ENCODE measurements at regions not wholly inside any gene's neighbourhood (a gene's known extent, or its start where the extent isn't known, plus 50 kb on each side); places are given as distances from the start of the nearest gene placed in this dataset.

DNA sequence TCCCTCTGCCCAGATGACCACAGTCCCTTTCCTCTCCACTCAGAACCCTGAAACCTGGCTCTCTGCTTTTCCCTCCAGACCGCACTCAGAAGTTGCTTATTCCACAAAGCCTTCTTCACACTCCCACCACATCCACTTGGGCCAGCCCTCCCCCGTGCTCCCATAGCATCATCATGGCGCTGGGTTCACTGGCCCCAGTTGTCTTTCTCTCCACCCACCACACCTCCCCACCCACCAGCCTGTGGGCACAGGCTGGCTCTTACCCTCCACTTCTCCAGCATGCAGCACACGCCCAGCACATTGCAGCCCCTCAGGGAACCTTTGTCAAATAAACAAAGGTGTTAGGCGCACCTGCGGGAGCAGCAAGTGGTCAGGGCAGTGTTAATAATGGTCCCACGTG lies 130.0 kb downstream of the KATNIP start:
- FAIRE-seq (no peak), DNase-seq (ENCODE audit: insufficient read length, low spot score) (no peak)

DNA sequence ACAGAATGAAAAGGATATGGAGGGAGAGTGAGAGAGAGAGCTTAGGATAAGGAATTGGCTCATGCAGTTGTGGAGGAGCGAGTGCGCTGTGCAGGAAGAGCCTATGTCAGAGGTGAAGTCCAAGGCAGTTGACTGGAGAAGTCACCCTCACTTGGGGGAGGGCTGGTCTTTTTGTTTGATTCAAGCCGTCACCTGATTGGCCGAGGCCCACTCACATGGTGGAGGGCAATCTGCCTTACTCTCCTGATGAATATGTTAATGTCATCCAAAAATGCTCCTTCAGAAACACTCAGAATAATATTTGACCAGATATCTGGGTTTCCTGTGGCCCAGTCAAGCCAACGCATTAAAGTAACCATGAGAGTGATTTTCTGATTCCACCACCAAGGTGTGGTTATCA lies 131.7 kb downstream of the KATNIP start:
- FAIRE-seq = no peak

GRCh38 chr16:27684047-27684446 lies 134.1 kb downstream of the KATNIP start:
- FAIRE-seq = no peak

More for the DNA sequence above, 131.7 kb downstream of the KATNIP start:
- DNase-seq (ENCODE audit: insufficient read length, low spot score) = no peak

GRCh38 chr16:27685807-27686206 lies 135.9 kb downstream of the KATNIP start:
- DNase-seq (ENCODE audit: insufficient read length, low spot score) = no peak
- FAIRE-seq = no peak

More at GRCh38 chr16:27684047-27684446, 134.1 kb downstream of the KATNIP start:
- DNase-seq (ENCODE audit: insufficient read length, low spot score) = no peak

DNA sequence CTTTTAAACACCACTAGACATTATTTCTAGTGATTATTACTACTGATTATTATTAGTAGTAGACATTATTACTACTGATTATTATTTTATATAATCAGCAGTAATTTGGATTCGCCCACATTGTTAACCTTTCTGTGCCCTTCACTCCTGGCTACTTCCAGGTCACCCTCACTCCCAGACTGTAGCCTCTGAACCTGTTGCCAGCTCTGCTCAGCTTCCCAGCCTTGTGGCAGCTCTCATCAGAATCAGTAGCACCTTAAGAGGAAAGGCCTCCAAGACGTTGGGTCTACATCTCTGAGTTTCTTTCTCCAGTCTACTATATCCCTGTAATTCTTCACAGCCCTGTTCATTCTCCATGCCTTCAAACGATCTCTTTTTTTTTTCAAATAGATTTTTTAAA lies 137.0 kb downstream of the KATNIP start:
- DNase-seq (ENCODE audit: insufficient read length, low spot score) (no peak), FAIRE-seq (no peak)

- DNase-seq (ENCODE audit: insufficient read length, low spot score) (no peak), FAIRE-seq (no peak)
These were observed 137.7 kb downstream of the KATNIP start for GRCh38 chr16:27687605-27688004.

GRCh38 chr16:27689711-27690110 lies 139.8 kb downstream of the KATNIP start:
- FAIRE-seq (no peak), DNase-seq (ENCODE audit: insufficient read length, low spot score) (no peak)

- FAIRE-seq = no peak
- peak; percentile 44 for DNase-seq (ENCODE audit: insufficient read length, low spot score)
These were observed 140.7 kb downstream of the KATNIP start for GRCh38 chr16:27690608-27691007.

DNA sequence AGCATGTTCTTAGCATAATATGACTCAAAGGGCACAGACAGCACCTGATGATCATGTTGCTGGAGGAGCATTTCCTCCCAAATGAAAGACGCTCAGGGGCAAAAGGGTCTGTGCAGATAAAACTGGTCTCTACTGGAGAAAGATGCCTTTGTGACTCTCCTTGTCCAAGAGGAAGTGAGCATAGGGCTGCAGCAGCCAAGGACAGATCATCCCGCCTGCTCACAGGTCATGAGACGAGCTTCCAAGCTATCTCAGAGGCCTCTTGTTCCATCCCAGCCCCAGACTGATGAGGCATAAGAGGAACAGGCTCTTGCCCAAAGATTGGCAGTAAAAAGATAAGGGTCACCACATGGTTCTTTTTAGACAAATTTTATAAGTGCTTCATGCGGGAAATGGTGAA lies 141.8 kb downstream of the KATNIP start:
- FAIRE-seq (no peak), DNase-seq (ENCODE audit: insufficient read length, low spot score) (no peak)

GRCh38 chr16:27692576-27692975 lies 142.6 kb downstream of the KATNIP start:
- DNase-seq (ENCODE audit: insufficient read length, low spot score) (no peak), FAIRE-seq (no peak)

GRCh38 chr16:27695161-27695560 lies 145.2 kb downstream of the KATNIP start:
- no peak for FAIRE-seq
- no peak for DNase-seq (ENCODE audit: insufficient read length, low spot score)

DNA sequence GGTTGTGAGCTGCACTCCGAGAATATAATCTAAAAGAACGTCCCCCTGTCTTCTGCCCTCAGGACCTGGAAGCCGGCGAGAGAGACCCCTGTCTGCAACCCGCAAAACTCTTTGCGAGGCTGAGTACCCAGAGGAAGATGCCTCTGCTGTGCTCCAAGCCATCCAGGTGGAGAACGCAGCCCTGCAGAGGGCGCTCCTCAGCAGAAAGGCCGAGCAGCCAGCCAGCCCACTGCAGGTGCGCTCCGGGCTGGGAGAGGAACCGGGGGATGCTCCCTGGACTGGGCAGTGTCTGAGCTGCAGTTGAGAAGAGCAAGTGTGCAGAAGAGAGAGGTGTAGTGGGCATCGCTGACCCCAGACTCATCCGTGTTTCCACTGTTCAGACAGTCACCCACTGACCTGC lies 148.3 kb downstream of the KATNIP start:
- FAIRE-seq = no peak
- no peak for DNase-seq (ENCODE audit: insufficient read length, low spot score)

- FAIRE-seq = no peak
- DNase-seq (ENCODE audit: insufficient read length, low spot score) = no peak
These were observed 148.8 kb downstream of the KATNIP start for GRCh38 chr16:27698746-27699145.

DNA sequence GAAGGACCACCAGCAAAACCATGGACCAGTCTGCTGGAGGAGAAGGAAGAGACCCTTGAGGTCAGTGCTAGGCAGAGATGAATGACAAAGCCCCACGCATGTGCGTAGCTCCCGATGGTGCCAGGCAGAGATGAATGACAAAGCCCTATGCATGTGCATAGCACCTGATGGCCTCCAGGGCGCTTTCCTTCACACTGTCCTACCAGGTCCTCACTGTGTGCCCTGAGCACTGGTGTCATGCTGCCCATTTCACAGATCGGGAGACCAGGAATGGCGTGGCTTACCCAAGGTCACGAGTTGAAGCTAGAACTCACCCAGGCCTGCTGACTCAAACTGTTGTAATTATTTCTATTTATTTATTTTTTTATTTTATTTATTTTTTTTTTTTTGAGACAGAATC lies 149.6 kb downstream of the KATNIP start:
- DNase-seq (ENCODE audit: insufficient read length, low spot score) (no peak), FAIRE-seq (no peak)

GRCh38 chr16:27700304-27700995 lies 150.5 kb downstream of the KATNIP start:
- DNase-seq (ENCODE audit: insufficient read length, low spot score) = no peak

DNA sequence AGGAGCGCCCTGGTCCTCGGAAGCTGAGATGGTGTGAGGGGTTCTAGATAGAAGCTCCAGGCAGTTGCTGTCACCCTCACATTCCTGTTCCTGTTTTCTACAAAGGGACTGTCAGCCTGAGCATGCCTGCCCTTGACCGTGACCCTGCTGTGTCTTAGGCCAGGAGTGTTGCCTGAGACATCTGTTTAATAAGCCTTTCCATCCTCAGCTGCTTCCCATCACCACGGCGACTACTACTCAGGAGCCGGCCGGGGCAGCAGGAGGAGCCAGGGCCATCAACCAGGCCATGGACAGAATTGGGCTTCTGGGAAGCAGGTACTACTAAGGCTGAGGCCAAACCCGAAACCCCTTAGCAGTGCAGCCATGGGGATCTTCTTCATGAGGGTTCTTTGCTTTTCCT lies 151.4 kb downstream of the KATNIP start:
- DNase-seq (ENCODE audit: insufficient read length, low spot score) = no peak
- FAIRE-seq = no peak

More at GRCh38 chr16:27700304-27700995, 150.5 kb downstream of the KATNIP start:
- no peak for FAIRE-seq

- DNase-seq (ENCODE audit: insufficient read length, low spot score) (no peak), FAIRE-seq (no peak)
These were observed 153.2 kb downstream of the KATNIP start for GRCh38 chr16:27703121-27703520.

GRCh38 chr16:27703545-27703944 lies 153.6 kb downstream of the KATNIP start:
- FAIRE-seq = no peak
- DNase-seq (ENCODE audit: insufficient read length, low spot score) = no peak

GRCh38 chr16:27704252-27704651 lies 154.3 kb downstream of the KATNIP start:
- no peak for DNase-seq (ENCODE audit: insufficient read length, low spot score)

DNA sequence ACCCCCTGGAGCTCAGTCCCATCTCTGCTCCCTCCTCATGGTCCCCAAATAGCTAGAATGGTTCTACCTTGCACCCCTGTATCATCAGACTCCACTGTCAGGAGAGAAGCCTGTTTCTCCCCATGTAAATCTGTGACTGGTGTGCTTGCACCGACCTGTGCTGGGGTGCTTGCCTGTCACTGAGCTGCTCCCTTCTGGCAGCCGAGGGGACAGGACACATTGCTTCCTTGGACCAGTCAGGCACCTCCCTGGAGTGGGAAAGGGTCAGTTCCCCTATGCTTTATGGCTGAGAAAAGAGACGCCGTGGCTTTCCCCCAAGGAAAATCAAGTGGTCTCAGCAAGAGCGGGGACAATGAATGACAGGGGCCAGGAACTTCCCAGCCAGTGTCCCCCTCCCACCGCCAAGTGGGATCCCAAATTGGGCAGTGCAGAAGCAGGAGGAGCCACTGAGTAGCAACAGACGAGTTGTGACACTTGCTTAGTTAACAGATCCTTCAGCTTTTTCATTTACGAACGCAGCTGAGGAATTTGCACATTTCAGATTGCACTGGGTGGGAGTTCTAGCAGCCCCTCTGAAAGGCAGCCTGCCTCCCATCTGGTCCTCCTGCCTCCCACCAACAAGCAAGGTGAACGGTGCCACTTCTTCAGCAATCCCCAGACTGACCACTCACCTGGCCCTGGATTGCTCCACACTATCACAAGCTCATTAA lies 156.4 kb downstream of the KATNIP start:
- FAIRE-seq = no peak

More at GRCh38 chr16:27704252-27704651, 154.3 kb downstream of the KATNIP start:
- FAIRE-seq = no peak

DNA sequence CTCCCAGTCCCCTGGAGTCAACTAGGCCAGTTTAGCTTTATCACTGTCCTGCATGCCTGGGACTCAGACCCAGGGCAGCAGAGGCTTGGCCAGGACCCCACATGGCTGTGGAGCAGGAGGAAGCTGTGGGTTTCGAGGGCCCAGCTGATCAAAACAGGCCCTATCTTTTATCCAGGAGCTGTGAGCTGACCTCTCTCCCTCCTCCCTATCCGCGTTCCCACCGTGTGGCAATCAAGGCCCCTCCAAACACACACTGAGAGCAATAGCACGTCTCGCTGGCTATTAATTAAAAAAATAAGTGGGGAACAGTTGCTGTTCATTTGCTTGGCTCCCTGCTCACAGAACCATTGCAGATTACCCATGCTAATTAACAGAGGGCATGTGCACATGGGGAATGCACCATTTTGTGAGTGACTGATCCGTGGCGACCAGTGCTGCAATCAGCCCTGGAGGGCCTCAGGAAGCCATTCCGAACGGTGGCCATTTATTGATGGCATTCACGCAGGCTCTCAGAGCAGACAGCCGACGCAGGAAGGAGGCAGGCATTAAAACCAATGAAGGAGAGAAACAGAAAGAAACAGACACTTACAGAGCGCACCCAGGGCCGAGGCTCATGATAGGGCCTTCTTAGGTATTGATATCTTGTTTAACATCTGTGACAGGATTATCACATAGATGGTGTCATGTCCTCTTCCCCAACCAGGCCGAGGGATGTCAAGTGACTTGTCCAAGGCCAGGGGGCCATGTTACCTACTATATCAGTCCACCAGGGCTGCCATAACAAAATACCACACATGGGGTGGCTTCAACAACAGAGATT lies 157.1 kb downstream of the KATNIP start:
- DNase-seq (ENCODE audit: insufficient read length, low spot score) (no peak), FAIRE-seq (no peak)

More for the DNA sequence above, 156.4 kb downstream of the KATNIP start:
- DNase-seq (ENCODE audit: insufficient read length, low spot score) = no peak

Data from HTR-8/SVneo (cell line).